CD1c-positive myeloid dendritic cell (primary cell): ENCODE measurements at regions not wholly inside any gene's neighbourhood (a gene's known extent, or its start where the extent isn't known, plus 50 kb on each side); places are given as distances from the start of the nearest gene placed in this dataset.

Source experiments
- DNase-seq: peaks from one replicate; pipeline ENCODE4 v3.0.0-alpha.2; 2016; ENCODE audit errors: extremely low spot score

DNA sequence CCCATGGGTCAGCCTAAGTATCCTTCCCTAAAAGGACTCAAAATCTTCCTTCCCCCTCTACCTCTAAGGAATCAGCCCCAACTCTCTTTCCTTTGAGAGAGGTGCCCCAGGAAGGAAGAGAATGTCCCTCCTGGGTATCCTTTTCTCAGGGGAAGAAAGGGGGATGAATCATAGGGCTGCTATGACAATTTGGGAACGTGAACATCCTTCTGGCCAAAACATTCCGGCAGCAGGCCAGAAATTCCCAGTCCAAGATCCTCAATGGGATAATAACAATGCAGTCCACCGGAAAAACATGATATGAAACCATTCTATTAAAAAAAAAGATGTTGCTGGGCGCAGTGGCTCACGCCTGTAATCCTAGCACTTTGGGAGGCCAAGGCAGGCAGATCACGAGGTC, 50.8 kb upstream of the CACNA2D3 start:
- no peak for DNase-seq

GRCh38 chr3:54069961-54070360, 52.4 kb upstream of the CACNA2D3 start:
- DNase-seq: no peak

DNA sequence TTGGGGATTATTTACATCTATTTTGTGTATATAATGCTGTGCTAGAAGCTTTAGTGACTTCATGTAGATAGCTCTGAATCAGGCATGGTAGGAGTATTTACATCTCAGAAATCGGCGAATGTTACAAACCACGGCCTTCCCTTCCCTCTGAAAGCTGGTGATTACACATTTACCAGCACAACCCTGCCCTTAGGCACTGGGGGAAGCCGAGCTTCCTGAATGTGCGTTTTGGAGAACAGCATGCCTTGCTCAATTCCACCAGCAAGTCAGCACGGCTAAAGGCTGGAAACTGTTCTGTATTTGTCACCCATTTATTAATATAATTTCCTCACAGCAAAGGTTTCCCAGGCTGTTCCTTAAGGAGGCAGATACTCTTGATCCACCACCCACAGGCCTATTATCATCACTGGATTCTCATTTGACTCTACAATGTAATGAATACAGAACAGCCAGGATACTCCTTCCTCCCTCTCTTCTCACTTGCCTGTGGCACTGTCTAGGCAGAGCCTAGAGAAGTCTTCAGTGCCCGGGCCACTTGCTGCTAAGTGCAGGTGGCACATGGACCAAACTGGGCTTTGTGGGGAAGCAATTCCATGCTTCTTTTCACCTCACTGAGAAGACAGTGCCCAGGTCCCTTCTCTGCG, 55.2 kb upstream of the CACNA2D3 start:
- no peak for DNase-seq

GRCh38 chr3:54066253-54066652, 56.1 kb upstream of the CACNA2D3 start:
- DNase-seq: no peak

DNA sequence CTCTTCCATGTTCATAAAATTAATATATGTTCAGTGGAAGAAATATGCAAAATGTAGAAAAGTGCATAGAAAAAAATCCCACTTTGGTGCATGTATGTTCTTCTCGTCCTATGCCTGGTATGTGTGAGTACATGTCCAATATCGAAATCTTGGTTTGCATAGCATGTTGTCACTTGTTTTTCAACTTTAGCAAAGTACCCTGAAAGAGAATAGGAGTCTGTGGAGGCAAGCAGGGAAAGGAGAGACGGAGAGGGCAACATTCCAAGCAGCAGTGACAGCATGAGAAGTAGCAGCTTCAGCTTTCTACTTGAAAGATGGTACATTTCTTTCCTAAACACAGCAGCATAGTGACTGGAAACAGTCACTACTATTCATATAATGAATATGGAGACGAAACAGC, 56.8 kb upstream of the CACNA2D3 start:
- no peak for DNase-seq

DNA sequence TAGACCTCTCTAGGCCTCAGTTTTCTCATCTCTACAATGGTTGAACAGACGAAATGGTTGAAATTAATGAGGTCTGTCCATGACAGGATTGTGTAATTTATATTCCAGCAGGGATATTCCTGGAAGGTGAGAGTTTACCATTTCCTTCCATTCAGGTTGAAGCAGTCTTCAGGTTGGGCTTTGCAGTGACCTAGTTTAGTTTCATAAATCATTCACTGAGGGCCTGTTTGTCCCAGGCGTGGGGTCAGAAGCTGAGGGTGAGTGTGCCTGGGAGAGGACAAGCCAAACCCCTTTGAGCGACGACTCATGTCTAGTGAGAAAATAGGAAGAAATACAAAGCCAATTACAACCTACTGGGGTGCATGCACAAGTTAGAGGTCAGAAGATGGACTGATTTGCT, 57.2 kb upstream of the CACNA2D3 start:
- DNase-seq: no peak

- DNase-seq: no peak
Observed at GRCh38 chr3:54064486-54064885, 57.9 kb upstream of the CACNA2D3 start.

- no peak for DNase-seq
Observed at GRCh38 chr3:54062546-54062945, 59.8 kb upstream of the CACNA2D3 start.

GRCh38 chr3:54056521-54056920, 65.8 kb upstream of the CACNA2D3 start:
- DNase-seq: no peak

DNA sequence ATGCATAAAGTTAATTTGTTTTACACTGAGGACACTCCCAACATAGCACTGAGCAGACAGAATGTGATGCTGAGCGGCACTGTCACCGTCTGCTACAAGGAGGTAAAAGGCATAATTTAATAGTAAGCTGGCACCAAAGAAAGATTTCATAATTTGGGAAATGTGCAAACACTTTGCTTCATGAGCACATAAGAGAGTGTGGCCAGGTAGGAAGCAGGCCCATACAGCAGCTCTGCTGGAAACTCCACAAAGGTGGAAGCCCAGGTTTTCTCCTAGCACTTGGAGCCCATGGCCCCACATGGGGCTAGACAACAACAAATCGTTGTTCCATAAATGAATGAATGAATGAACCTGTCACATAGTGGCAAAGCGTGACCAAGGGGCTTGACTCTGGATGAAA, 68.5 kb upstream of the CACNA2D3 start:
- DNase-seq: no peak

- no peak for DNase-seq
Observed at GRCh38 chr3:54053211-54053610, 69.1 kb upstream of the CACNA2D3 start.

DNA sequence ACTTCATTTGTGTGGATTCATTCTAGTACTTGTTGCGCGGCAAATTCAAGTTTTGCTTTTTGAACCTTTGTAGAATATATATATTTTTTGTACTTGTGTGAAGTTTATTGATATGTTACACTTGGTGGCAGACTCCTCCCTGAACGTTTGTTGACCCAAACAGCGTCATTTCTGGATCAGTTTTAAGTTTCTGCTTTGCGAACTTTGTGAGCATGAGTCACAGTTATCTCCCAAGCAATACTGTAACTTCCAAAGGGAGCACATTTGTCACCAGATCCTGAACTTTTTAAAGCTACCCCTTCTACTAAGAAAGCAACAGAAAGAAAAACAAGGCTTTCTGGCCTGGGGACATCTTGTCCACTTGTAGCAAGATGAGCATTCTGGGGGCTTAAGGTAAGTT, 74.8 kb upstream of the CACNA2D3 start:
- DNase-seq: no peak

GRCh38 chr3:54046641-54047214, 75.6 kb upstream of the CACNA2D3 start:
- no peak for DNase-seq

- DNase-seq: no peak
Observed at GRCh38 chr3:54045061-54045815, 77.1 kb upstream of the CACNA2D3 start.

GRCh38 chr3:54042259-54042823, 80.0 kb upstream of the CACNA2D3 start:
- no peak for DNase-seq

GRCh38 chr3:54040476-54040875, 81.9 kb upstream of the CACNA2D3 start:
- no peak for DNase-seq

DNA sequence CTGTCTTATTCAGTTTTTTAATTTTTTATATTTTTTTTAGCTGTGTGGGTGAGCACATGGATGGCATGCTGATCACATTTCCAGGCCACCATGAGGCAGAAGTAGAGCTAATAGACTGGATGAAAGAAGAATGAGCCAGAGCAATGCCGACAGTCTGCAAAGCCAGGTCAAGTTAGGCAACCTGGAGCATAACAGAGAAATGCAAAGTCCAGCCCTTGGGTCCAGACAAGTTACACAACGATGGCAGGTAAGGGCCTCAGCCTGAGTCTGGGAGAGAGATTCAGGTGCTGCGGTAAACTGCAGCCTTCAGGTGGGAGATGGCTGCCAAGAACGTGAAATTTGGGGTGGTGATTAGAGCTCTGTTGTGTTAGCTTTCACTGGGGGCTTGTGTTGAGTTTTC, 84.0 kb upstream of the CACNA2D3 start:
- DNase-seq: no peak

GRCh38 chr3:54036543-54036942, 85.8 kb upstream of the CACNA2D3 start:
- no peak for DNase-seq

GRCh38 chr3:54034971-54035370, 87.4 kb upstream of the CACNA2D3 start:
- no peak for DNase-seq

- no peak for DNase-seq
Observed at GRCh38 chr3:54033761-54034160, 88.6 kb upstream of the CACNA2D3 start.

DNA sequence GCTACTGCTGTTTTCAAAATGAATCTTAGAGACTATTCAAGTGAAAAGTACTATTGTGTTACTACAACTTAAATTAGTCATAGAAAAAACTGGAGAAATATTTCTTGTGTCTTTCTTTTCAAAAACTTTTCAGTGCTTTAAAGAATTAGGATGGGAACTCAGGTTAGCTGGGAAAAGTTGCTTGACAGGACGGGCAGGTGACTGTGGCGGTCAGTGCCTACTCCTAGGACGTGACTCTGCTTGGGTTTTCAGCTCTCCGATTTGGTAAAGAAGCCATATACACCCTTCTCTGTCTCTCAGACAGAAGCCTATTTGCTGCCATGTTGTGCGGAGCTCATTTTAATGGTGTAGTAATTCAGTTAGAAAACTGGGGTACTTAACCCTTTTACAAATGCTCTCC, 89.8 kb upstream of the CACNA2D3 start:
- DNase-seq: no peak

- no peak for DNase-seq
Observed at GRCh38 chr3:54028372-54028771, 94.0 kb upstream of the CACNA2D3 start.

DNA sequence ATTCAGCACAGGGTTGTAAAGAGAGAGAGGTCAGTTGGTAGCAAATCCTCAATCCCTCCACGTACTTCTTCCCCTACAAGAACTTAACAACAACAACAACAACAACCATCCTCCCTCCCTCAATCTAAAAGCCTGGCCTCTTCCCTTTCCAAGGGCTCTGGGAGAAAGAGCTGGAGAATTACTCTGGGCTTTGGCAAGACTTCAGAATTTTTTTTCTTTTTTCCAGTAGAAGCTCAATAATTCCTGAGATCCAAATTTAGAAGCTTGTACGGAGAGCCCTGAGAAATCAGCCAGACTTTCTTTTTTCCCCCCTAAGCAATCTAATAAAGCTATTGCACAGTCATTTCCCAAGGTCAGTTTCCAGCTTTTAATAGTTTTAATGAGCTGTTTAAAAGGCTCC, 95.8 kb upstream of the CACNA2D3 start:
- no peak for DNase-seq
